GM19238 (cell line): ENCODE measurements at regions not wholly inside any gene's neighbourhood (a gene's known extent, or its start where the extent isn't known, plus 50 kb on each side); places are given as distances from the start of the nearest gene placed in this dataset.

Source experiments
- DNase-seq: peaks from one replicate; pipeline ENCODE4 v3.0.0; 2011; ENCODE audit warnings: low spot score; ENCODE audit not compliant: insufficient read length

DNA sequence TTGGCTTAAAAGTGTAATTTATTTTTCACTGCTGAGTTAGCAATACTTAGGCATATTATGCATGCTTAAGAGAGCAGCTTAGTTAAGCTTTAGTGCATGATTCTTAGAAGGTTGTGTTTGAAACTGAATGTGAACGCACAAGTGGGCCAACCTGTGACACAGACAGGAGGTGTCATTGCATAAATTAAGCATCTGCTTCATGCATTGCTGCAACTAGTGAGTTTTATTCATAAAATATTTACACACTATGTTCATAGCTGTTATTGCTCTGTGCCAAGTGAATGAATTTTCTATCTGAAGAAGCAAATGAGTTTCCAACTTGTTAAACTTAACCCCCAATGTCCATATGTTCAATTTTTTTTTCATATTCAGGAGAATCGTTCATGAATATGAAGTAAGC, 806.4 kb downstream of the GALR1 start:
- DNase-seq, result no peak

DNA sequence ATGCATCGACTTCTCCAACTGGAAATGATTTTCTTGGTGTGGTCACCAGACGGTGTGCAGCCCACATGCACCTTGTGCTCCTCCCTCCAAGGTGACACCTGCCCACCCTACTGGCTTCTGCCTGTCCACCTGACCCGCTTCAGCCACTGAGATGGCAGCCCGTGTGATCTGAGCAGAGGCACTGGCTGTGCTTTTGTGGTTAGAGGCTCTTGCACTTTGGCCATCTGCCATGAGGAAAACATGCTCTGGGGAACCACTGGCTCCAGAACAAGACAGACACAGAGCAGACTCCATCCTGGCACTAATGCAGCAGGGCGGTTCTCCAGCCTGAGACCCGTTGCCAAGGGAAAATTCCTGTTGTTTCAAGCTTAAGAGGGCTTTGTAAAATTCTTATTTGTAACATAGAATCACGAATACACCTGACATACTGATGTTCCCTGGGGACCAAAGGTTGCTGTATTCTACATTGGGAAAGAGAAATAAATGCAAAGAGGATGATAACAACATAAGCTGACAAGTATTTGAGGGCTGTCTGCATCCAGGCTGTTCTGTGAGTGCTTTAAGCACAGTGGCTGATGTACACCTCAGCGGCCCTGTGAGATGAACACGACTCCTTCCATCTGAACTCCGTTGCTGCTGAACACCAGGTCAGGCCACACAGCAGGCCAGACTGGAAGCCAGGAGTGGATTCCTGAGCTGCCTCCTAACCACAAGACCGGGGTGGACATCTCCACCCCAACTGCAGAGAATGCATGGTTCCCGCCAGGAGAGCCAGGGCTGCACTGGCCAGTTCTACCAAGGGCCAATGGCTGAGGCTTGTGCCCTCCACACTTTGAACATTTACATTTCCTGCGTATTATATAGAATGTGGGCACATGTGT, 820.4 kb downstream of the GALR1 start:
- no peak for DNase-seq

DNA sequence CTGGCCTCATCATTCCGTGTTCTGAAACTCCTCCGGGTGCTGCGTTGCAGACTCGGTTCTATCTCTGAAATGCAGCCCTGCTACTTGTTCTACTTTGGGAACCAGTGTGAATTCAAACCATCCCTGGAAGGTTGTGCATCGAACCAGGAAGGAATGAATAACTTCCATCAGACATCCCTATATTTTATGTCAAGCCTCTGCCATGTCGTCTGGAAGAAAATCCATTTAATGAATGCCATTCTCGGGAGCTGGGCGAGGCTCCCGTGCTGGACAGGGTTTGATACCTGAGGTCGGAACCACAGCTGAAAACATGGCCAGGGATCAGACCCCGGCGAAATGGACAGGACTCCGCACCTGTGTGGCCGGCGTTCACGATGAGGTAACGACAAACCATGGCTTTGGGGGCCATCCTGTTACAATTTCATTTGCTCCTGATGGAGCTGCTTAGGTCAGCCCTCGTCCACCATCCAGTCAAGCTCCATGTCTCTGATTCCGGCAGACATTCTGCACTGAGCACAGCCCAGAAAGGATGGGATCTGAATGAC, 821.6 kb downstream of the GALR1 start:
- DNase-seq, result no peak

DNA sequence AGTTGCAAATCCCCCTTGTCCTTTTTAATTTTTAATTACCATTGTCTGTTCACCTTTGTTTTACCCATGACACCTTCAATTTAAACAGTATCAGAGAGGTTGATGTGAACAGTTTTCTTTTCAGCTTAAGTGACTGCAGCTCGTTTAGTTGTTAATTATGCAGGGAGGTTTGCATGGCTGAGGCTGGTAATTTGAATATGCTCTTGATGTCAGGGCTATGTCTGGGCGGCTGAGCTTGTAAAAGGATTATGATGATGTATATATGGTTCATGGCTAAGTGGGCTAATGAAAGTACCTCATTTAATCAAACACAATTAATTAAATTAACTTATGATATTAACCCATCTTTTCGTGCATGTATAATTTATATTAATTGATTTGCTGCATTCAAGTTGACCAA, 822.1 kb downstream of the GALR1 start:
- DNase-seq, result no peak

DNA sequence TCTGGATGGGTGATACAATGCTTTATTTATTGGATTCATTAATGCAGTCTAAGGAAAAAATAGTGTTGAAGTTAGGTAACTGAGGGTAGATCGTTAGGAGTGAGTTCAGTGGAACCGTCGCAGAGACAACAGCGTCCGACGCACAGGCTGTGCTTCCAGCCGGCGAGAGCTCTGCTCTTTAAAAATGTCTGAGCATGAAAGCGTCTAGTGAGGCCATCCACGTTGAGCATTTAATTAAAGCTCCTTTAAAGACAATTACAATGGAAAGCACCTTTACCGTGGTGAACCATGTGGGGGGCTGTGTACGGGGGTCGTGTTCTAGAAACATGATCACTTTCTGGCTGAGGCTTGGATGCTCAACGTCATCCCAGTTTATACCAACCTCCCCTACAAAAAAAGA, 822.7 kb downstream of the GALR1 start:
- DNase-seq, result no peak

DNA sequence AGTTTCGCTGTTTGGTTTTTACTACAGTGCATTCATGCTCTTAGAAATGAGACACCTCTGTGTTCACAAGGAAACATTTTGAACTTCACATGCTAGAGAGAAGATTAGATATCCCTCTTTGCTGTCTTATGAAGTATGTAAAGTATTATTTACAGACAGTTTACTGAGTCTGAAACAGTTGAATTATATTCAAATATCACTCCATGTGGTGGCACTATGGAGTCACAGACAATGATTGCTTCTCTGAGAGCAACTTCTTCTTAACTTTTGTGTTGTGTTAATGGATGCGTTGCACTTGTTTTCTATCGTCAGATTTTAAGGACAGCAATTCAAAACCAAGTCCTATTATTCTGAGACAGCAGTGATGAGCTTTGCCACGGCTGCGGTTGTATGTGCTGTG, 823.6 kb downstream of the GALR1 start:
- DNase-seq, result no peak

DNA sequence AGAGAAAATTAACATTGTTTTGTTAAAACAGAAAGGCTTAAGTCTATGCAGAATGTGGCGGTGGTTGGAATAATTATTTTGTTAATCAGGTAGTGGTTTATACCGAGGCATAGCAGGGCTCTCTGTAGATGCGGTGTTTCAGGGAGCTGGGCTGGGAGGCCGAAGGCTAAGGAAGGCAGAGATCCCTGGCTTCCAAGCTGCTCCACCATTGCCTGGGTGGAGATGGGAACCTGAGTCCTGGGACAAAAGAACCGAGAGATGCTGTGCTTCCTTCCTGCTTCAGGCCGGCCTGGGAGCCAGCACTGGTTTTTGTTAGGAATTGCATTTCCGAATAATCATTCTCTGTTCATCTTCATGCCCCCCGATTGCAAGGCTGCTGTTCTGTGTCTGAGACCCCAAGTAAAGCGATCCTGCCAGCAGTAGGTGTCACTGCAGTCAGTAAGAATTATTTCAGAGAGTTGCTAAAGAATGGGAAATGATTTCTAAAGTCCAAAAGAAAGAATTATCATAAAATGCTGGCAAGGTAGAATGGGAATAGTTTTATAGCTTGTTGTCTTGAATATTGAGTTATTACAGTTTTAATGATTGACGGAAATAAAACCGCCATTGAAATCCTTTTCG, 824.9 kb downstream of the GALR1 start:
- DNase-seq, result no peak

DNA sequence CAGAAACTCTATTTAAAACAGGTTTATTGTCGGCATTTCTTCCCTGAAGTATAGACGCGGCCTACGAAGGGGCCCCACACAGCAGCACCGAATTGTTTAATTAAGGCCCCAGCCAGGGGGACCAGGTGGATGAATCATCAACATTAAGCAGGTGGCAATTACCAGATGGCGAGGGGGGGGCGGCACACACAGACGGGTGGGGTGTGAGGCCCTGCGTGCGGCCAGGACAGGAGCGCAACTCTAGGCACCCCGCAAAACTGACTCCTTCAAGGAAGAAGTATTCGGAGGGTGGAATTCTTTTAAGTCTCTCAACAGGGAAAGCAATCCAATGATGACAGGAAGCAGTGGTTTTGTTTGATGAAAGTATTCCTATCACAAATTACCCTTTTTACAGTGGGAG, 830.4 kb downstream of the GALR1 start:
- DNase-seq, result no peak

DNA sequence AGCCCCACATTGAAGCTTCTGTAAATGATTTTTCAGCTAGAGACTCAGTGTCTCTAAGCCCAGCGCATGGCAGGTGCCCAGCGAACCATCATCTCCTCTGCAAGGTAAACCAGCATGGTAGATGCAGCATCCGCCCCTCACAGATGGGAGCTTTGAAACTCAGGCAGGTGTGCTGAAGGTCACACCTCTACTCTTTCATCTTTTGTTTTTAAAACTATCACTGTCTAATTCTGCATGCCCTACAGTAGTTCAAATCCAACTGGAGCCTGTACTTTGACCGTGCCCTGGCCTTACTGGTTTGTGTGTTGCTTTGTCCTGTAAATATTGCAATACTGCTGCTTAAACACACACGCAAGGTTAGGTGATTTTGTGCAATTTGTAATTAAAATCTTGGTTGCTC, 831.1 kb downstream of the GALR1 start:
- no peak for DNase-seq

DNA sequence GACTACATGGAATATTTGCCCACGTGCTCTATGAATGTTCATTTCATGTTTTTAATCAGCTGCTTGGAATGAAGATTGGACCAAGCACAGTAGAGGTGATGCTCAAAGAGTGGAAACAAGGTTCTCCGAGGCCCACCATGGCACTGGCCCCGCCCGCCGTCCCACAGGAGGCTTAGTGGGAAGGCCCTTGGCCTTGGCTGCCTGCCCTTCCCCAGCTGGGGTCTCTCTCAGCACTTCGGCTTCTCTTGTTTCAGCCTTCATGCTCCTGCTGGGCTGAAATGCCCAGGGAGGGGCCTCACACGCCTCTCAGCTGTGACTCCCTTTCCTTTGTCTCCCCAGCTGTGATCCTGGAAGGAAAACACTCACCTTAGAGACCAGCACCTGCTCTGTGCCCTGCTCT, 833.2 kb downstream of the GALR1 start:
- DNase-seq, result no peak

DNA sequence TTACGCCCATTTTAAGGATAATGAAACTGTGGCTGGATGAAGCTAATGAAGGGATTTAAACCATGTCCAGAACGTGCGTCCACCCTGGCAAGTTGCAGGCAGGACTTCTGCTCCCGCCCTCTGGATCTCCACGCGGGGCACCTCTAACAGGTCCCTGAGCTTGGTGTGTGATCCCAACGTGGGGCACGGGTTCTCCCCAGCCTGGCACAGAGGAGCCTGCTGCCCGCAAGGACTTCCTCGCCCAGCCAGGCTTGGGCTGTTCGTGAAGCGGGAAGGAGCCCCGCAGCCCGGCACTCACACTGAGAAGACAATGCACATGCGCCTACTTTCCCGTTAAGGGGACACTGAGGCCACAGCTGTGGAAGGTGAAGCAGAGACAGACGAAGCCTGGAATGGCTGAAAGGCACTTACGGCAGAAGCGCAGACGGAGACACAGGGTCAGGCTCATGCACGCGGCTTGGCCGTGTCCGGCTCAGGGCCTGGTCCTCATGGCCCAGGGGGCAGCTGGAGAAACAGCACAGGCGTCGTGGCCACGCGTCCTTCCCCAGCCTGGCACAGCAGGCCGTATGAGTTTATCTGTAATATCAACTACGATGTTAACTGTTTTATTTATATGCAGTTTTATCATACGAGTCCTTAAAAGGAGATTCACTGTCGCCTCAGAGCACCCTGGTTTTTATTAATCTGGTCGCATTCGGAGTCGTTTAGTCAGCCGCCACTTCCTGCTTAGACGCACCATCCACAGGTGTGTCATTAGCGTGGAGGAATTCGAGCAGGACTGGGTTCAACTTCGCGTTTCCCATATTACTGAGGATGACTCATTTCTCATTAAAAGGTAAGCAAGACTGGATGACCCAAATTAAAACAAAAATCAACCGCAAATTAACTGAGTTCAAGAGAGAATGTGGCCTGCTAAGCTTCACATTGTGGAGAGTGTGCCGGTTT, 835.9 kb downstream of the GALR1 start:
- DNase-seq, result no peak

DNA sequence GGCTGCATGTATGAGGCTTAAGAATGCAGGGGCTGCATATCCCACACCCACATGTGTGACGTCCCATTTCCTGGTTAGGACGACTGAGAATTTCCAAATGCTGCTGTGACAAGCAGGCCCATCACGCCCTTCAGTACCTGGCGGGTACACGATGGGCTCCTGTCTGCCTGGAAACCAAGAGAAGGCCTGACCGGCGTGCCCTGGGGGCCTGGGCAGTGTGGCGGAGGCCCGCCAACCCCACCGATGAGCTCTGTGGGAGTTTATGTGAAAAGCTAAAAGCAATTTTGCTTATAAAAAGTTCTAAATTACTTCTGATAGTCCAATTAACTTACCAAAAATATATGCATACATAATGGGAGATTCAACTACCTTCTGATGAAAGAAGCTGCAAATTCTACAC, 837.3 kb downstream of the GALR1 start:
- no peak for DNase-seq

DNA sequence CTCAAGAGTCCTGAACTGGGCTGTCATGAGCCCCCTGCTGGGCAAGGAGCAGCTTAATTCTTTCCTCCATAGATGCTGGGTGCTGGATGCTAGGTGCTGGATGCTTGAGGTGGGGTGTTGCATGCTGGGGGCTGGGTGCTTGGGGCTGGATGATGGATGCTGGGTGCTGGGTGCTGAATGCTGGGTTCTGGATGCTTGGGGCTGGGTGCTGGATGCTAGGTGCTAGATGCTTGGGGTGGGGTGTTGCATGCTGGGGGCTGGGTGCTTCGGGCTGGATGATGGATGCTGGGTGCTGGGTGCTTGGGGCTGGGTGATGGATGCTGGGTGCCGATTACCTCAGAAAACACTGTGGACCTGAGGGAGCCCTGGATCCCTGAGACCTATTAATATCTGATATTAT, 837.7 kb downstream of the GALR1 start:
- DNase-seq, result no peak

DNA sequence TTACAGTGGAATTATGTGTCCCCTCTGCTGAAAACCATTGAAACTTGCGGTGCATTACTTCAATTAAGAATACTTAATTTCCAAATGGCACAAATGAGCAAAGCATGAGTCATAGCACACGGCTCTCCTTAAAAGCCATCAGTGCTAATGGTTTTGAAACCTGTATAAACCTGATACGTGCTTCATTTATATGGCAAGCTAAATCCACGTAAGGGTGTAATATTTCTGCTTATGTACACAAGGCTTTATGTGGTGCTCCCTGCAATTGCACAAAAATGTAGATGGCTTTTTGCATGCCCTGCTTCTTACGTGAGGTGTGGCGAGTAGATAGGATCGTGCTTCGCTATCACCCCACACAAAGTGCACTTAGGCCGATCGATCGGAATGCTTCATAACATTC, 840.9 kb downstream of the GALR1 start:
- DNase-seq, result no peak

DNA sequence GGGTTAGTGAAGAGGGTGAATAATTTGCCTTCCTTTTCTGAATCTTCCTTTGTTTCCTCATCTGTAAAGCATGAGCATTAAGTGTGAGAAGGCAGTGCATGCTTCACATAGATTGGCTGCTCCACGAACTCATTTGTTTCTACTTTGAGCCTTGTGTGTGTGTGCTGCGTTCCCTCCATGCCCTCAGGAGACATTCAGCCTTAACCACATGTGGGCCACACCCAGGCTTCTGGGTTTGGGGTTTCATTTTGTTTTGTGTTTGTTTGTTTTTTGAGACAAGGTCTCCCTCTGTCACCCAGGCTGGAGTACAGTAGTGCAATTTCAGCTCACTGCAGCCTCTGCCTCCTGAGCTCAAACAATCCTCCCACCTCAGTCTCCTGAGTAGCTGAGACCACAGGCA, 843.3 kb downstream of the GALR1 start:
- no peak for DNase-seq

DNA sequence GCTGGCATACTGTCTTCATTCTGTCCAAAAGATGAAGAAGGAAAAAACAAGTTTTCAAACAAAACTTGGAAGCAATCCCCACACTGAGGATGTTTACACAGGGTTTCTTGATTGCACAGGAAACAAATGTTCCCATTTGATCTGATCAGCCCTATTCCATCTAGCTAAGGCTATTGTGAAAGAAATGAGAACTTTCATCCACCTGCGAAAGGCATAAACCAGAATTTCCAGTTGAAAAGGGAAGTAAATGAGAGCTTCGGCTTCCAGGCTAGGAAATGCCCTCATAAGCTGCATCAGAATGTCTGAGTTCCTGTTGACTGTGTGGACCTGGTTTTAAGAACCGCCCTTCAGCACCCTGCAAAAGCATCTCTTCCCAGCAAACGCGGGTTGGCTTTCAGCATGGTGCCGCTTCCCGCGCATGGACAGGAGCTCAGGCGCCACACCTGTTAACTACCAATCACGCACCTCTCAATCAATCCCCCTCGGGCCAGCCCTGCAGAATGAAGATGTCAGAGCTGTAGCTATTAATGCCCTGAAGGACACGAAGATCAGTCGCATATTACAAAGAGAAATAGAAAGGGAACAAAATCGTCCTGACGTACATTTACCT, 850.4 kb downstream of the GALR1 start:
- DNase-seq, result no peak

DNA sequence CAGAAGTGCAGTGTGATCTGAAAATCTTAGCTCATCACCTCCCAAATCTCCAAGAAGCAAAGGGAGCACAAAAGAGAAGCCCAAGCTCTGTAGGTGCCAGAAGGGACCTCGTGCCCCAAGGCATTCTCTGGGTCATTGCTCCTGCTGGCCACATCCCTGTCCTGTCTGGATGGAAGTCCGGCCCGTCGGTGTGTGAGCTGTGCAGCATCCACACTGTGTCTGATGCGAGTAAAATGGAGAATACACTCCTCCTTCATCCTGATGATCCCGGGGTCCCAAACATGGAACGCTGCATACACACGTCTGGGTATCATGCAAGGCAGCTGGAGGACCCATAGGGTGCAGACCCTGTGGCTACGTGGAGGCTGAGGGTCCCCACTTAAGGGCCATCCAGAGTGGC, 851.4 kb downstream of the GALR1 start:
- DNase-seq, result no peak

DNA sequence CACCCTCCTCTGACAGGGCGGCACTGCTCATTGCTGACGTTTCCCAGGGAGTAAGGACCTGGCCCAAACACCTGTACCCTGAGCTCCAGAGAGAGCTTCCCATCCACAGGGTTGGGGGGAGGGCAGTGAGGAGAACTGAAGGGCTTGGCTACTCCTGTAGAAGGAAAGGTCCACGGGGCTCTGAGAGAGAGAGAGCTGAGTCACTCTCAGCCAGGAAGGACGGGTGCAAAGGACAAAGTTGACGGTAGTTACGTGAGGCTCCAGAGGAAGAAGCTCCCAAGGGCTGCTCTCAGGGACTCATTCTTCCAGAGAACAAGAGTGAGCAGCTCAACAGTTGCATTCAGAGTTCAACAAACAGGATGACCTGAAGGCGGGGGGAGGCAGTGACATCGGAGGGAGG, 852.5 kb downstream of the GALR1 start:
- no peak for DNase-seq

DNA sequence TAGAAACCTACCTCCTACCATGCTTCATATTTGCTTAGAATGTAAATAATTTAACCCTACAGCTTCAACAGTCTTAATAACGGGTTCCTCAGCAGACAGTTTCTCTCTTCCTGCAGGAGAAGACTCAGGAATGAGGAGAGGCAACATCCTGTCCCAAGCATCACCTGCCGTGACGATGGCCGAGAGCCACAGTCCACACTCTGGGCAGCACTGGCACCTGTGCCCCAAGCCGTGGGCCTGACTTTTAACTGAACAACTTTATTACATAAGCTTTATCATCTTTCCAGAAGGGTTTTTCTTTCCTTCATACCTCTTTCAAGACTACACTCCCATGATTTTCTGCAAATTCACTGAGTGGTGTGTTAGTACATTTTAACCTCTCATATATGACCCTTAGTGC, 856.0 kb downstream of the GALR1 start:
- no peak for DNase-seq

DNA sequence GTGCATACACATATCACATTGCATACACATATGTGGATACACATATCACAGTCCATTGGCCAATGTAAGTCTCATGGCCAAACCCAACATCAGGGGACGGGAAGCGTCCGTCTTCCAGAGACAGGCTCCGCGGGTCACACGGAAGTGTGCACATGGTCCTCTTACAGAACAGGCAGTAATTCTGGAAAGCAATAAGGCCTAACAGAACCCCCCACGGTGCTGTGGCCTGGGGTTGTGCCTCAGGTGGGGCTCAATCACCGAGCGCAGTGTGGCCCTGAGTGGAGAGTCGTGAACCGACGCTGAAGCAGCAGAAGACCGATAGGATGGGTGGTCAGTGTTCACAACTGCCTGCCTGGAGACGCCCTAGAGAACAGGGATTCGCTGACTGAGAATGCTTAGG, 857.3 kb downstream of the GALR1 start:
- no peak for DNase-seq

DNA sequence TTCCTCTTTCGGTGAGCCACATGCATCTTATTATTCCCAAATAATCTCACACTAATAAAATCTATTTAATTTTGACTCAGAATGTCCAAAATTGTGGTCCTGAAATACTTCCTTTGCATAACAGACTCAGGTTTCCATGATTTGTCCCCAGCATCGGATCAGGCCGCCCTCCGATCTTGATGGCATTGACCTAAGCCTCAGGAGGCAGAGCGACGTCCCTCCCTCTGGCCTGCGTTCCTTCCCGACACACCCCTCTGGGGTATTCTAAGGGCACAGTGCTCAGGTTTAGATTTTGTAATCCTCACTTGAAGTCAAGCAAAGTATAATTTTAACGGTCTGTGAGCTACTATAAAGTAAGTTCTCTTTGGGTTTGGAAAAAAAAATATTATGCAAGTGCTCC, 857.7 kb downstream of the GALR1 start:
- no peak for DNase-seq
